CD4-positive, alpha-beta T cell treated with Interleukin-4 for 1 hour (primary cell): ENCODE measurements at regions not wholly inside any gene's neighbourhood (a gene's known extent, or its start where the extent isn't known, plus 50 kb on each side); places are given as distances from the start of the nearest gene placed in this dataset.
A peak's percentile ranks its signal among the peaks of the same experiment; 100 is the strongest.

Experiments used
- DNase-seq, 2 donors: peaks; one replicate each; pipeline ENCODE4 v3.0.0-alpha.2; 2020 to 2022

- no peak for DNase-seq
Measured at GRCh38 chr5:141745390-141745789, 63.4 kb upstream of the ARAP3 start.

DNA sequence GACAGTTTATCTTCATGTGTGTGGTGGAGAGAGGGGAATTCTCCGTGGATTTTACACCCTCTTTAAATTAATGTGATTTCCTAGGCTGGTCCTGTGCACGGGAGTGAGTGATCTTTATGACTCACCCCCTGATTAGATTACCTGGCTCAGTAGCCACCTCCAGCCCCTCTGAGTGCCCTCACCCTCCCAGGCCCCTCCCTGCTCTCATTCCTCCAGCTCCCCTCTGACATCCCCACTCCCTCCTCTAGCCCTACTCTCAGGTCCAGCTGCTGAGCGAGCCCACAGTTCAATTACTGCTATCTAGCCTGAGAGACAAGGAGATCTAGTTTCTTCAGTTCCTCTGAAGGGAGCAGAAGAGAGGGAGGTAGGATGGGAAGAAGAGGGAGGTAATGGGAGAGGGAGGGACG, 61.8 kb upstream of the ARAP3 start:
- no peak for DNase-seq

DNA sequence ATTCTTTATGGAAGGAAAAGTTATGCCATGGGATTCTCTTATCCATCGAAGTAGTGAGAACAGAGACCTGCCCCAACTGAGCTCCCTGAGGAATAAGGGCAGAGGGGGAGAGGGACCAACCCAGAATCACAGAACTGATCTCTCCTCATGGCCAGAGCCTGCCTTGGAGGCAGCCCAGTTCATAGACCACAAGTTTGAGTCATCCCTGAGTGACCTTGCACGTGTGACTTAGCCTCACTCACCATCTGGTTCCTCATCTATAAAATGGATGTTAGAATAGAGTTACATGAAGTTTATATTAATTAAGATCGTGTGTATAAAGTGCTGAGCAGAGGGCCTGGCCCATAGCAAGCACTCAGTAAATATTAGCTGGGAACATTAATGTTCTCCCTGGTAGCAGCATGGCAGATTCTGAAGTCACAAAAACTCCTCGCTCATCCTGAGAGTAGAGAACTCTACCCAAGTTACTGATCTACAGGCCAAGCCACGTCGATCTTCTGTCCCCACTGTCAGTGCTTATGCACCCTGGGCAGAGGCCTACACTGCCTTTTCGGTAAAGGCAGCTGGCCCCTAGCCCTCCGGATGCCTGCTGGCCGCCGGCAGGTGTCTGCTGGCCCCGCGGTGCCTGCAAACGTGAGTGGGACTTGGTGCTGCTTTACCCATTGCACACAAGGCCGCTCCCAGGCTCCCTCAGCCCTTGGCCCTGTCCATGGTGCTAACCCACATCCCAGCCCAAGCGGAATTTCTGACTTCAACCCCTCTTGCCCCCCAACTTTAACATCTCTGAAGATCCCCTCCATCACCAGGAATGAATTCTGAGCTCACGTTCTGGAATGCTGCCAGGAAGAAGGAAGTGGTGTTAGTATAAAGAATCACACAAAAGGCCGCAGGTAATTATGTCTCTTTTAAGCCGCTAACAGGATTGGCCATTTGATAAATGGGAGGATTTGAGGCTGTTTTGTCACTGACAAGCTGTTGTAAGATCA, 61.1 kb upstream of the ARAP3 start:
- DNase-seq: peak in 1 of 2 donors; percentile 1

- no peak for DNase-seq
Measured at GRCh38 chr5:141742144-141742543, 60.1 kb upstream of the ARAP3 start.

DNA sequence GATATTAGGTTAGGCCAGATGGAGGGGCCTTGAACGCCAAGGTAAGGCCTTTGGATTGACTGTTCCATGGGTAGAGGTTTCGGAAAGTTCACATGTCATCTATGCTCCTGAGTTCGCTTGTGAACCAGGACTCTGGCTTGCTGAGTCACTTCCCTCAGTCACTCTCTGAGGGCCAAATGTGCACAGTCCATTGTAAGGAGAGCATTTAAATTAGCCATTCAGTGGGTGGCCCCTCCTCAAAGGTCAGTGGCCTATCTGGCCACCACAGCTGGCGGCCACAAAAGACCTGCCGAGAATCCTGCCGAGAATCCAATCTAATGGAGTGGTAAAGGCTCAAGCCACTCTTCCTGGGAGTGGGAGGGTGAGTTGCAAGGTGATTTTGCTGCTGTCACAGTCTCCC, 58.9 kb upstream of the ARAP3 start:
- DNase-seq: no peak

DNA sequence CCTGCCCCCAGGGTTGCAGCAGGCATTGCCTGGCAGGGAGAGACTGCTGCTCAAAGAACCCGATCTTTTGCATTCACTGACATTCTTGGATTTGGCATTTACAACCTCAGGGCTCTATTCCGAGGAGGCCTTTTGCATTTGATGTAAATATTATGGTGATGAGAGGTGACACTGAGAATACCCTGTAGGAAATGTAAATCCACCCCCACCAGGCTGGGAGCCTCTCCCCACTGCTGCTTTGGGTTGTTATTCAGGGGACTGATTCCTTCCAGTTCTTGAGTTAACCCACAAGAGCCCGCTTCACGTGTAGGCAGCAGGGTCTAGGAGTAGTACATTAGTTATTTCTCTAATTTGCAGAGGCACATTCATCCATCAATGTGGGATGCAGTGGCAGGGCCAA, 55.5 kb upstream of the ARAP3 start:
- no peak for DNase-seq

GRCh38 chr5:141735823-141736222, 53.8 kb upstream of the ARAP3 start:
- no peak for DNase-seq

- DNase-seq: no peak
Measured at GRCh38 chr5:141734501-141735229, 52.6 kb upstream of the ARAP3 start.

GRCh38 chr5:141733198-141733597, 51.2 kb upstream of the ARAP3 start:
- DNase-seq: no peak

DNA sequence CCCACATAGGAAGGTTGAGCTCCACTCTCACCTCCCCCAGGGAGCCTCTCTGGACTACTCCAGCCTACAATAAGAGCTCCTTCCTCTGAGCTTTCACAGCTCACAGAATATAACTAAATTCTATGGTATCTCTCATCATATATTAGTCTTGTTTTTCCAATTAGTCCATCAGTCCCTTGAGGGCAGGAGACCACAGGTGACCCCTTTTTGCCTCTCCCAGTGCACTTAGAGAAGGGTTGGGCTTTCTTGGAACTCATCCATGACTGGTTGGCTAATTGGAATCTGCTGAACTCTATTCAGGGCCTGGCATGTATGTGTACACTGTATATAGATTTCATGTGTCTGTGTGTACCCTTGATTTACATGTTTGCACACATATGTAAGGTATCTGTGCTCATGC, 50.4 kb upstream of the ARAP3 start:
- DNase-seq: no peak
